ENCODE measurements at regions not wholly inside any gene's neighbourhood (a gene's known extent, or its start where the extent isn't known, plus 50 kb on each side); places are given as distances from the start of the nearest gene placed in this dataset.

DNA sequence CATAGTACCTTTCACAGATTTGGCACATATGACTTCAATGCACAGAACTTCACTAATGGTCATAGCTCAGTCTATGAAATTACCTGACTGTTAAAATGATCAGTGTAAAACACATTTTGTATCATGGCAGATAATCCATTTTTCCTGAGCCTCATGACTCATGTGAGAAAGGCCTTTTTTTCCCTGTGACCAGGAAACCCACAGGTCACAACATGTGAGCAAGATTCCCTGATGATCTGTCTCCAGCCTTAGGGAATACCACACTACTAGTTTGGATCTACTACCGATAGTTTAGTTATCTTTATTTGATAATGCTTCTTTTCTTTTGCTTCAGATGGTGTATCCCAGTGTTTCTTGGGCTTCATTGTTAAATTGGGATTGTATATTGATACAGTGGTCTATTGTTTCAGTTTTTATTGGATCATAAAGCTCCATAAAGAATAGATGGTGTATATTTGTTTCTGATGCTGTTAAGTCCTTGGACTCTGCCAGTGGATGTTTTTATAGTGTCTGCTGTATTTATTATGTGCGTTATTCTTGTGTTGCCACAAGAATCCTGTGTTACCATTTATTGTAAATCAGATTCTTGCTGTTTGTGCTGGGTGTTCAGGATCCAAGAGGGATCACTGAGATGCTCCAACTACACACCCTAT lies 248.7 kb upstream of the PELI2 start:
- no peak for TF ChIP-seq POLR2A (IDR thresholded peaks at IDR 0.05)
- TF ChIP-seq, protein P1, sequence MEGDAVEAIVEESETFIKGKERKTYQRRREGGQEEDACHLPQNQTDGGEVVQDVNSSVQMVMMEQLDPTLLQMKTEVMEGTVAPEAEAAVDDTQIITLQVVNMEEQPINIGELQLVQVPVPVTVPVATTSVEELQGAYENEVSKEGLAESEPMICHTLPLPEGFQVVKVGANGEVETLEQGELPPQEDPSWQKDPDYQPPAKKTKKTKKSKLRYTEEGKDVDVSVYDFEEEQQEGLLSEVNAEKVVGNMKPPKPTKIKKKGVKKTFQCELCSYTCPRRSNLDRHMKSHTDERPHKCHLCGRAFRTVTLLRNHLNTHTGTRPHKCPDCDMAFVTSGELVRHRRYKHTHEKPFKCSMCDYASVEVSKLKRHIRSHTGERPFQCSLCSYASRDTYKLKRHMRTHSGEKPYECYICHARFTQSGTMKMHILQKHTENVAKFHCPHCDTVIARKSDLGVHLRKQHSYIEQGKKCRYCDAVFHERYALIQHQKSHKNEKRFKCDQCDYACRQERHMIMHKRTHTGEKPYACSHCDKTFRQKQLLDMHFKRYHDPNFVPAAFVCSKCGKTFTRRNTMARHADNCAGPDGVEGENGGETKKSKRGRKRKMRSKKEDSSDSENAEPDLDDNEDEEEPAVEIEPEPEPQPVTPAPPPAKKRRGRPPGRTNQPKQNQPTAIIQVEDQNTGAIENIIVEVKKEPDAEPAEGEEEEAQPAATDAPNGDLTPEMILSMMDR (IDR thresholded peaks at IDR 0.05): no peak
